Adrenal gland (tissue), 9 donors: ENCODE measurements at regions not wholly inside any gene's neighbourhood (a gene's known extent, or its start where the extent isn't known, plus 50 kb on each side); places are given as distances from the start of the nearest gene placed in this dataset.

Experiments used
- DNase-seq, 7 donors: peaks; one replicate each; pipeline ENCODE4 v3.0.0-alpha.2; 2019 to 2020
- H3K27ac ChIP-seq, 5 donors: fragments of 200-600 bp; sonication (generic) in 4 of 5; 1 replicate in 3 of 5; 2 replicates in 2 of 5; pipeline versions ENCODE4 v1.5.1 to v1.8.0; 2016 to 2020; ENCODE audit warnings: mild to moderate bottlenecking in 1 of 5
- H3K27me3 ChIP-seq: fragments of 200-600 bp; 2 replicates; pipeline ENCODE4 v1.8.0; 2021
- H3K36me3 ChIP-seq, 2 donors: fragments of 200-600 bp; replicated peaks in 1 of 2; 1 replicate in 1 of 2; 2 replicates in 1 of 2; pipeline versions ENCODE4 v1.5.1 to v1.8.0; 2018 to 2022
- H3K4me1 ChIP-seq, 2 donors: fragments of 200-600 bp; replicated peaks in 1 of 2; 1 replicate in 1 of 2; 2 replicates in 1 of 2; pipeline versions ENCODE4 v1.5.1 to v1.8.0; 2018 to 2021
- H3K4me3 ChIP-seq, 4 donors: fragments of 200-600 bp; sonication (generic) in 3 of 4; one replicate each; pipeline ENCODE4 v1.5.1; 2016 to 2018
- H3K9me3 ChIP-seq, 3 donors: fragments of 200-600 bp; sonication (generic) in 1 of 3; replicated peaks in 1 of 3; 1 replicate in 2 of 3; 2 replicates in 1 of 3; pipeline versions ENCODE4 v1.5.1 to v1.8.0; 2016 to 2021
- CTCF ChIP-seq, 6 experiments: fragments of 450-650 bp in 4 of 6; fragments of 200-600 bp in 2 of 6; sonication (generic) in 1 of 6; IDR thresholded peaks; 1 replicate in 5 of 6; 2 replicates in 1 of 6; pipeline versions ENCODE4 v1.5.1 to v1.8.0; 2016 to 2021; ENCODE audit warnings: antibody characterized with exemption in 6 of 6, mild to moderate bottlenecking in 2 of 6, moderate library complexity in 1 of 6
- POLR2A ChIP-seq, 2 donors: fragments of 450-650 bp; IDR thresholded peaks; one replicate each; pipeline ENCODE4 v1.6.1; 2017; ENCODE audit warnings: antibody characterized with exemption in 2 of 2, mild to moderate bottlenecking in 2 of 2, moderate library complexity in 1 of 2
- WGBS, 4 donors: extraction: QIAGEN DNeasy Blood & Tissue Kit in 2 of 4; methylation state at CpG; one replicate each; pipeline versions ENCODE4 v1.1.5 to v1.1.7; 2013 to 2017; 5-methylcytosine and 5-hydroxymethylcytosine counted together
- intact Hi-C, 2 donors: fragments of 100-400 bp; cut with DNase I; formaldehyde crosslinking; loops; one replicate each; pipeline versions ENCODE4 v1.14.1 to v1.15.0; 2022 to 2023
- donor health status: healthy with polysubstance abuse.
- donor health status: Bipolar disorder and iron deficiency.
- donor health status: DM: yes; HTN: yes; CAD: no.
- donor health status: DM: no; HTN: no; CAD: no.
- donor health status: DM: no; HTN: no; CAD: no.

- no peak overlapping the region for H3K27ac ChIP-seq
- H3K4me1 ChIP-seq, result no peaks in the 10 kb centered on the region
- intact Hi-C loops, result no loop called here
- 48 to 78% (median 66%) methylated on average over 1 of the region's 1 CpG for WGBS, 4 donors
- H3K27me3 ChIP-seq, result no peaks in the 10 kb centered on the region
- H3K4me3 ChIP-seq, result no peak overlapping the region
- H3K9me3 ChIP-seq, result no peaks in the 10 kb centered on the region
- no peak for TF ChIP-seq CTCF (IDR thresholded peaks at IDR 0.05)
- TF ChIP-seq POLR2A (IDR thresholded peaks at IDR 0.05), result no peak
- no peak for DNase-seq
- no peaks in the 10 kb centered on the region for H3K36me3 ChIP-seq
These were observed 1577.2 kb downstream of the AMY1C start for GRCh38 chr1:105326886-105327285.

- no peak for TF ChIP-seq POLR2A (IDR thresholded peaks at IDR 0.05)
- no peak for TF ChIP-seq CTCF (IDR thresholded peaks at IDR 0.05)
- Histone ChIP-seq H3K9me3 (no peaks in the 10 kb centered on the region), H3K36me3 (no peaks in the 10 kb centered on the region), H3K4me1 (no peaks in the 10 kb centered on the region), H3K4me3 (no peak overlapping the region), H3K27ac (no peak overlapping the region), H3K27me3 (no peaks in the 10 kb centered on the region)
- intact Hi-C loops, result no loop called here
- no peak for DNase-seq
These were observed 1587.7 kb downstream of the AMY1C start for GRCh38 chr1:105337420-105337819.

GRCh38 chr1:105343317-105343716 is 1593.6 kb downstream of the AMY1C start:
- Histone ChIP-seq H3K4me3 (no peak overlapping the region), H3K9me3 (no peaks in the 10 kb centered on the region), H3K27ac (no peak overlapping the region), H3K27me3 (no peaks in the 10 kb centered on the region), H3K4me1 (no peaks in the 10 kb centered on the region), H3K36me3 (no peaks in the 10 kb centered on the region)
- TF ChIP-seq POLR2A (IDR thresholded peaks at IDR 0.05) (no peak), CTCF (IDR thresholded peaks at IDR 0.05) (no peak)
- WGBS, 4 donors, result 76 to 84% (median 80%) methylated on average over 2 of the region's 2 CpGs
- DNase-seq, result no peak
- intact Hi-C loops, result no loop called here

- H3K36me3 ChIP-seq, result no peaks in the 10 kb centered on the region
- 47 to 56% (median 51%) methylated on average over 1 of the region's 1 CpG for WGBS, 4 donors
- H3K9me3 ChIP-seq, result no peaks in the 10 kb centered on the region
- TF ChIP-seq CTCF (IDR thresholded peaks at IDR 0.05) (no peak), POLR2A (IDR thresholded peaks at IDR 0.05) (no peak)
- DNase-seq, result no peak
- intact Hi-C loops, result no loop called here
- H3K27me3 ChIP-seq, result no peaks in the 10 kb centered on the region
- H3K4me1 ChIP-seq, result no peaks in the 10 kb centered on the region
- H3K4me3 ChIP-seq, result no peak overlapping the region
- no peak overlapping the region for H3K27ac ChIP-seq
These were observed 1609.8 kb downstream of the AMY1C start for GRCh38 chr1:105359457-105359856.
